ENCODE measurements at regions not wholly inside any gene's neighbourhood (a gene's known extent, or its start where the extent isn't known, plus 50 kb on each side); places are given as distances from the start of the nearest gene placed in this dataset.

DNA sequence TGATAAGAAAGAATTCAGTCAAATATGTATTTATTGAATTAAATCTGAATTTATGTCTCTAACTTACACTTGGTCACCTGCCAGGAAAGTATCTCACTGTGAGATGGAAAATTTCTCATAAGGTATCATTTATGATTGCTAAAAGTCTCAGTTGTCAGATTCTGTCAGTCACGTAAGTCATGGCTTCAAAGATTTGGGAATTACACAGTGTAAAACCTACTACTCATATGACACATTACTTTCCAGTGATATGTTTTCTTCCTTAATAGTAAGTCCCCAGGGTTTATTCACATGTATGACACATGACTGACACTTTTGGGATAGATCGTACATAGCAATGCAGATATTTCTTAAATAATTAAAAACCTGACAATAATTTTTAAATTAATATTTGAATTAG is 792.2 kb downstream of the PLOD2 start:
- Mint-ChIP-seq H3K9me3 (peaks cover 46% of the 10 kb centered on the region), H3K27me3 (ENCODE audit: insufficient read depth) (no peaks in the 10 kb centered on the region), H3K4me1 (ENCODE audit: low read depth) (no peaks in the 10 kb centered on the region), H3K36me3 (ENCODE audit: low read depth) (no peaks in the 10 kb centered on the region; the same call in 1 of the 2 replicates), H3K27ac (no peak overlapping the region), H3K4me3 (no peak overlapping the region)
- TF ChIP-seq, protein P1, sequence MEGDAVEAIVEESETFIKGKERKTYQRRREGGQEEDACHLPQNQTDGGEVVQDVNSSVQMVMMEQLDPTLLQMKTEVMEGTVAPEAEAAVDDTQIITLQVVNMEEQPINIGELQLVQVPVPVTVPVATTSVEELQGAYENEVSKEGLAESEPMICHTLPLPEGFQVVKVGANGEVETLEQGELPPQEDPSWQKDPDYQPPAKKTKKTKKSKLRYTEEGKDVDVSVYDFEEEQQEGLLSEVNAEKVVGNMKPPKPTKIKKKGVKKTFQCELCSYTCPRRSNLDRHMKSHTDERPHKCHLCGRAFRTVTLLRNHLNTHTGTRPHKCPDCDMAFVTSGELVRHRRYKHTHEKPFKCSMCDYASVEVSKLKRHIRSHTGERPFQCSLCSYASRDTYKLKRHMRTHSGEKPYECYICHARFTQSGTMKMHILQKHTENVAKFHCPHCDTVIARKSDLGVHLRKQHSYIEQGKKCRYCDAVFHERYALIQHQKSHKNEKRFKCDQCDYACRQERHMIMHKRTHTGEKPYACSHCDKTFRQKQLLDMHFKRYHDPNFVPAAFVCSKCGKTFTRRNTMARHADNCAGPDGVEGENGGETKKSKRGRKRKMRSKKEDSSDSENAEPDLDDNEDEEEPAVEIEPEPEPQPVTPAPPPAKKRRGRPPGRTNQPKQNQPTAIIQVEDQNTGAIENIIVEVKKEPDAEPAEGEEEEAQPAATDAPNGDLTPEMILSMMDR (IDR thresholded peaks at IDR 0.05) = no peak
- no peak for DNase-seq

DNA sequence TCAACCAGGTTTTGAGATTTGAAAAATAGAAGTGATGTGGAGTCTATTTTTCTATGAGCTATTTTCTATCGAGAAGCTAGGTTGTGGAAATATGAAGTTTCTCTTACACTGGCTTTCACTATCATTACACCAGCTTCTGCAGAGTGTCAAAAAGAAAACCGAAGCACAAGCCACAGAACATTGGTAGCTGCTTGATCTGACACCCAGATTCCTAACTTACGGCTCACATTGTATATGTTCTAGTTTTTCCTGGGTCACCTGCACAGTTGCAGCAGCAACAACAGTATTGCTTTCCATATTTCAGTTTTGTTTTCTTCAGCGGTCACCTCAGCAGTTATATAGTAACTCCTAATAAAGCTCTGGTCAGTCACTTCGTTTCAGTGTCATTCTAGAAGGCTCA is 790.1 kb downstream of the PLOD2 start:
- H3K27ac Mint-ChIP-seq = no peak overlapping the region
- peaks cover 61% of the 10 kb centered on the region for H3K9me3 Mint-ChIP-seq
- DNase-seq = no peak
- H3K4me1 Mint-ChIP-seq (ENCODE audit: low read depth) = no peaks in the 10 kb centered on the region
- H3K4me3 Mint-ChIP-seq = no peak overlapping the region
- TF ChIP-seq, protein P1 (IDR thresholded peaks at IDR 0.05) = no peak
- no peaks in the 10 kb centered on the region for H3K27me3 Mint-ChIP-seq (ENCODE audit: insufficient read depth)
- H3K36me3 Mint-ChIP-seq (ENCODE audit: low read depth) = no peaks in the 10 kb centered on the region; the same call in 1 of the 2 replicates

DNA sequence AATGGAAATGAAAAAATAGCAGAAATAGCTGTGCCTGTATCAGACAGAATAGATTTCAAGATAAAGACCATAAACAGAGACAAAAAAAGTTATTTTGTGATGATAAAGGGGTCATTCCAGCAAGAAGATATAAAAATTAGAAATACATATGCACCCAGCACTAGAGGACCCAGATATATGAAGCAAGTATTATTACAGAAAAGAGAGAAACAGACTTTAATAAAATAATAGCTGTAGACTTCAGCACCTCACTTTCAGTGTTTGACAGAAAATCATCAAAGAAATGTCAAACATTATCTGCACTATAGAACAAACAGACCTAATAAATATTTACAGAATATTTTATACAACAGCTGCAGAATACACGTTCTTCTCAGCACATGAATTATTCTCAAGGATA is 783.7 kb downstream of the PLOD2 start:
- Mint-ChIP-seq H3K27me3 (ENCODE audit: insufficient read depth) (no peaks in the 10 kb centered on the region), H3K4me3 (no peak overlapping the region), H3K36me3 (ENCODE audit: low read depth) (no peaks in the 10 kb centered on the region; the same call in 1 of the 2 replicates), H3K9me3 (peaks cover 60% of the 10 kb centered on the region), H3K27ac (no peak overlapping the region), H3K4me1 (ENCODE audit: low read depth) (no peaks in the 10 kb centered on the region)
- DNase-seq = no peak
- TF ChIP-seq, protein P1 (IDR thresholded peaks at IDR 0.05) = no peak

DNA sequence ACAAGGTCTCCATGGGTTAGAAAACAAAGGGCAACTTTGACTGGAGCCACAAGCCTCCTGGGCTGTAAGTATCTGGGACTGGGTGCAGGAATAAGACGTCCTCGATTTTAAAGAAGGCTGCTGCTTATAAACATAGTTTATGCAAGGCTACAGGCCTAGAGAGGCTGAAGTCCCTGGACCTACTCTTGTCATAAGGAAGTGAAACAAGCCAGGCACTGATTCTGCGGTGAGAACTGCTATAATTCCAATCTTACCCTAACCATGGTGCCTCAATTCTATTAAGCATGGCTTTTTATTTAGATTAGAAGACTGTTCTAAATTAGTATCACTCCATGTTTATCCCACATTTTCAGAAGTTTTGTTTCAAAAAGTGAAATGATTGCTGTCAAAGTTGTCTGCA is 777.6 kb downstream of the PLOD2 start:
- Mint-ChIP-seq H3K4me1 (ENCODE audit: low read depth) (no peaks in the 10 kb centered on the region), H3K27me3 (ENCODE audit: insufficient read depth) (no peaks in the 10 kb centered on the region), H3K4me3 (no peak overlapping the region), H3K36me3 (ENCODE audit: low read depth) (no peaks in the 10 kb centered on the region), H3K27ac (no peak overlapping the region), H3K9me3 (peaks cover 43% of the 10 kb centered on the region)
- DNase-seq = no peak
- TF ChIP-seq, protein P1 (IDR thresholded peaks at IDR 0.05) = no peak

DNA sequence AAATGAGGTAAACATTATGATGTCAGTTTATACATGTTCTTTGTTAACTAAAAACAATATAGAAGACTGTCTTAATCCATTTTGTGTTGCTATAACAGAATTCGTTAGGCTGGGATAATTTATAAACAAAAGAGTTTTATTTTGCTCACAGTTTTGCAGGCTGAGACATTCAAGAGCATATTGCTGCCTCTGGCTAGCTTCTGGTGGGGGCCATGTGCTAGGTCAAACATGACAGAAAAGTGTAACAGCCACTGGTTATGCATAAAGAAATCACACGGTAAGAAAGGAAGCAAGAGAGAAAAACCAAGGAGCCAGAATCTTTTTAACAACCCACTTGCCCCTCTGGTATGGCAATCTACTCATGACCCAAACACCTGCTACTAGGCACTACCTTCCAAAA is 776.7 kb downstream of the PLOD2 start:
- H3K36me3 Mint-ChIP-seq (ENCODE audit: low read depth) = 0 out of 2 replicates have a peak, but pooled peaks cover 3% of the 10 kb centered on the region
- TF ChIP-seq, protein P1 (IDR thresholded peaks at IDR 0.05) = no peak
- H3K4me3 Mint-ChIP-seq = no peak overlapping the region
- peaks cover 45% of the 10 kb centered on the region for H3K9me3 Mint-ChIP-seq
- no peak overlapping the region for H3K27ac Mint-ChIP-seq
- no peak for DNase-seq
- no peaks in the 10 kb centered on the region for H3K27me3 Mint-ChIP-seq (ENCODE audit: insufficient read depth)
- H3K4me1 Mint-ChIP-seq (ENCODE audit: low read depth) = no peaks in the 10 kb centered on the region

DNA sequence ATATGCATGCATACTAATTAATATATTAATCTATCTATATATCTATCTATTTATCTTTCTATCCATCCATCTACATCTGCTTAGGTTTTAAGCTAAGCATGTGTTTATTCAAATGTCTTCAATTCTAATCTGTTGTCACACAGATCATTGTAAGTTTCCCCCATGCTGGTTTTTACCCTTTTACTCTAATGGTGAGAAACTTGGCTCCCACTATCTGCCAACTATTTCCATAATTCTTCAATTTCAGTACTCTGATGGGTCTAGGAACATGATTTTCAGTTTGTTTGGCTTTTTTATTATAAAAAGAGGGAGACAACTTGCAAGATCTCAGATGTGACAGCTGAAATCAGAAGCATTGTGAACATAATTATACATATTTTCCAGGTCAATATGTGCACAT is 773.8 kb downstream of the PLOD2 start:
- Mint-ChIP-seq H3K36me3 (ENCODE audit: low read depth) (0 out of 2 replicates have a peak, but pooled peaks cover 3% of the 10 kb centered on the region), H3K27ac (no peak overlapping the region), H3K4me3 (no peak overlapping the region), H3K27me3 (ENCODE audit: insufficient read depth) (no peaks in the 10 kb centered on the region), H3K9me3 (peaks cover 47% of the 10 kb centered on the region), H3K4me1 (ENCODE audit: low read depth) (no peaks in the 10 kb centered on the region)
- no peak for DNase-seq
- TF ChIP-seq, protein P1 (IDR thresholded peaks at IDR 0.05) = no peak
